A204.1 (cell line): ENCODE measurements at regions not wholly inside any gene's neighbourhood (a gene's known extent, or its start where the extent isn't known, plus 50 kb on each side); places are given as distances from the start of the nearest gene placed in this dataset.

Source experiments
- FAIRE-seq: peaks from 2 replicates; lab custom pipeline; 2012; peaks lifted over from hg19 to GRCh38; lab: Jason Lieb, UNC

- FAIRE-seq, result no peak
Measured at GRCh38 chr9:88692827-88693226, 157.8 kb downstream of the NXNL2 start.

GRCh38 chr9:88694625-88695024, 159.6 kb downstream of the NXNL2 start:
- no peak for FAIRE-seq

- no peak for FAIRE-seq
Measured at GRCh38 chr9:88696501-88696900, 161.5 kb downstream of the NXNL2 start.

- no peak for FAIRE-seq
Measured at GRCh38 chr9:88697764-88698432, 162.9 kb downstream of the NXNL2 start.

- no peak for FAIRE-seq
Measured at GRCh38 chr9:88702985-88703384, 168.0 kb downstream of the NXNL2 start.

GRCh38 chr9:88706193-88707113, 171.5 kb downstream of the NXNL2 start:
- no peak for FAIRE-seq

GRCh38 chr9:88710449-88710848, 175.5 kb downstream of the NXNL2 start:
- no peak for FAIRE-seq

GRCh38 chr9:88711719-88712118, 176.7 kb downstream of the NXNL2 start:
- no peak for FAIRE-seq

GRCh38 chr9:88712484-88712883, 177.5 kb downstream of the NXNL2 start:
- no peak for FAIRE-seq

- no peak for FAIRE-seq
Measured at GRCh38 chr9:88713010-88713409, 178.0 kb downstream of the NXNL2 start.

- FAIRE-seq, result no peak
Measured at GRCh38 chr9:88716596-88717290, 181.8 kb downstream of the NXNL2 start.

GRCh38 chr9:88721025-88721424, 186.0 kb downstream of the NXNL2 start:
- no peak for FAIRE-seq

GRCh38 chr9:88721495-88722279, 186.7 kb downstream of the NXNL2 start:
- FAIRE-seq, result no peak

GRCh38 chr9:88722753-88723152, 187.8 kb downstream of the NXNL2 start:
- no peak for FAIRE-seq

GRCh38 chr9:88723751-88724150, 188.8 kb downstream of the NXNL2 start:
- FAIRE-seq, result no peak

- no peak for FAIRE-seq
Measured at GRCh38 chr9:88724331-88724730, 189.4 kb downstream of the NXNL2 start.

- FAIRE-seq, result no peak
Measured at GRCh38 chr9:88725300-88726019, 190.5 kb downstream of the NXNL2 start.

- FAIRE-seq, result no peak
Measured at GRCh38 chr9:88726803-88727202, 191.8 kb downstream of the NXNL2 start.

GRCh38 chr9:88730780-88731179, 195.8 kb downstream of the NXNL2 start:
- no peak for FAIRE-seq

- no peak for FAIRE-seq
Measured at GRCh38 chr9:88732128-88732527, 197.2 kb downstream of the NXNL2 start.

- FAIRE-seq, result no peak
Measured at GRCh38 chr9:88733651-88734421, 198.9 kb downstream of the NXNL2 start.
